A673 (cell line): ENCODE measurements at regions not wholly inside any gene's neighbourhood (a gene's known extent, or its start where the extent isn't known, plus 50 kb on each side); places are given as distances from the start of the nearest gene placed in this dataset.

ENCODE experiments used
- CTCF ChIP-seq: fragments of 300-800, 200-600 bp; sonication (generic); conservative IDR thresholded peaks from 2 replicates; pipeline ENCODE4 v1.5.1; 2017; ENCODE audit warnings: low read depth, mild to moderate bottlenecking, antibody characterized with exemption, low read length, moderate library complexity, mixed read lengths
- EZH2 ChIP-seq: fragments of 200-600 bp; sonication (generic); IDR thresholded peaks from 2 replicates; pipeline ENCODE4 v1.6.1; 2017; ENCODE audit warnings: borderline replicate concordance, low read depth, mild to moderate bottlenecking, mixed read lengths, antibody characterized with exemption, low read length; ENCODE audit not compliant: poor library complexity, severe bottlenecking

- no peak for TF ChIP-seq CTCF
- TF ChIP-seq EZH2, result no peak
Measured at GRCh38 chr6:147858421-147858820, 349.9 kb downstream of the SAMD5 start.
